HPDE6-E6E7 (cell line): ENCODE measurements at regions not wholly inside any gene's neighbourhood (a gene's known extent, or its start where the extent isn't known, plus 50 kb on each side); places are given as distances from the start of the nearest gene placed in this dataset.
"Not testable (repeated sequence)": the region's sequence is repeated elsewhere in the genome, so short reads cannot be mapped to it uniquely, and the experiment has no call there.

Experiments
- DNase-seq: peaks from one replicate; pipeline ENCODE4 v3.0.0; 2011; ENCODE audit warnings: missing footprints; ENCODE audit errors: extremely low spot score

- no peak for DNase-seq
Observed at GRCh38 chr1:61580417-61580816, 144.5 kb downstream of the TM2D1 start.

DNA sequence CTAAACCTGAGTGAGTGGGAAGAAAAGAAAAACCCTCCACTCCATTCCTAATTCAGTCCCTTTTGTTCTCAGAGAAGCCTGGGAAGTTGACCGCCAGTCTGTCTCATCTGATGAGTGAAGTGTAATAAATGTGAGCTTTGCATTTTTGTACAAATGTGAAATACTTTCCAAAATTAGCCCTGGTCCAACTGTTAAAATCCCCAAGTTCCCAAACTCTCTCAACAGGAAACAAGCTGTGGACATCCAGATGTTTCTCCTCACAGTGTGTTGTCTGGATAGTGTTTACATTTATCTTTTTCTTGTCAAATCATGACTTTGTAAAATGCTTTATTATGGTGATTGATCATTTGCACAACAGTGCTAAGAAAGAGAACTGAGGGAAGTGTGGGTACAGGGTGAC lies 145.1 kb downstream of the TM2D1 start:
- no peak for DNase-seq

DNA sequence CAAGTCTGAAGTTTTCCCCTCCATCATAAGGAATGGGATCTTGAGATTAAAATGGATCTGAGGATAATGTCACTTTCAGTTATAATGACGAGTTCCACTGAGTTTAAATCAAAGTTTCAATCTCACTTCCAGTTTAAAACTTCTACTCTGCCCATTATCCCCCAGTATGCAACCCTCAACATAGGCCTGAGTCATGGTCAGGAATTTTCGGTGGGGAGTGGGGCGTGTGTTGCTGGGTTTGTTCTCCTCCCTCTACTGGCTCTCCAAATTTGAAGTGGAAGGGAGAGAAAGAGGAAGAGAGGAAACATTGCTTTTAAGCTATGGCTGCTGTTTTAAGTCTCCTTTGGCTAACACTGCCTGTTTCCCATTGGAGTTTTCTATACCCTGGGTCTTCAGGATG lies 152.9 kb downstream of the TM2D1 start:
- DNase-seq, result no peak

GRCh38 chr1:61570191-61570590 lies 154.8 kb downstream of the TM2D1 start:
- no peak for DNase-seq

- DNase-seq, result no peak
Observed at GRCh38 chr1:61569303-61569621, 155.7 kb downstream of the TM2D1 start.

- DNase-seq, result no peak
Observed at GRCh38 chr1:61568460-61569302, 156.3 kb downstream of the TM2D1 start.

DNA sequence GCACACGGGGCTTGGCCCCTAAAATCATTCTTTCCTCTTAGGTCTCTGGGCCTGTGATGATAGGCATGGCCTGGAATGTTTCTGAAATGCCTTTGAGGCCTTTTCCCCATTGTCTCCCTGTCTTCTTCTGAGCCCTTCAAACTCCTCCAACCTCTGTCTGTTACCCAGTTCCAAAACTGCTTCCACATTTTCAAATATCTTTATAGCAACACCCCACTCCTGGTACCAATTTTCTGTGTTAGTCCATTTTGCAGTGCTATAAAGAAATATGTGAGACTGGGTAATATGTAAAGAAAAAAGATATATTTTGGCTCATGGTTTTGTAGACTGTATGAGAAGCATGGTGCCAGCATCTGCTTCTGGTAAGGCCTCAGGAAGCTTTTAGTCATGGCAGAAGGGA lies 158.8 kb downstream of the TM2D1 start:
- DNase-seq, result no peak

- no peak for DNase-seq
Observed at GRCh38 chr1:61563611-61564010, 161.3 kb downstream of the TM2D1 start.

GRCh38 chr1:61561666-61562065 lies 163.3 kb downstream of the TM2D1 start:
- DNase-seq, result no peak

GRCh38 chr1:61560385-61560784 lies 164.6 kb downstream of the TM2D1 start:
- no peak for DNase-seq

DNA sequence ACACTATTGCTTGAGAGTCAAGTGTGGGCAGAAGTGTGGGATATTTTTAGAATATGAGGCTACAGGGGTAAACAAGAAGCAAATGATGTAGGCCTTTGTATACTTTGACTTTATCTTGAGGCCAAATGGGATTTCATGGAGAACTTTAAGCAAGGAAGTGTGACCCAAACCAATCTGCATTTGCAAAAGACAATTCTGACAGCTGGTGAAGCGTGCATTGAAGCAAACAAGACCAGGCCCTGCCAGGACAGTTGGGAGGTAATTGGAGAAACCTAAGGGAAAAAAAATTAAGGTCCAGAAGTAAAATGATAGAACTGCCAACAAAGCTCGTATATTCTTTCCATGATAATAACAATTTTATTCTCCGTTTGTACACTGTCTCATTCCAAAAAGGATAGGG lies 168.3 kb downstream of the TM2D1 start:
- DNase-seq, result no peak

GRCh38 chr1:61552630-61553305 lies 172.2 kb downstream of the TM2D1 start:
- no peak for DNase-seq

GRCh38 chr1:61547302-61547701 lies 177.6 kb downstream of the TM2D1 start:
- not testable (repeated sequence) for DNase-seq

DNA sequence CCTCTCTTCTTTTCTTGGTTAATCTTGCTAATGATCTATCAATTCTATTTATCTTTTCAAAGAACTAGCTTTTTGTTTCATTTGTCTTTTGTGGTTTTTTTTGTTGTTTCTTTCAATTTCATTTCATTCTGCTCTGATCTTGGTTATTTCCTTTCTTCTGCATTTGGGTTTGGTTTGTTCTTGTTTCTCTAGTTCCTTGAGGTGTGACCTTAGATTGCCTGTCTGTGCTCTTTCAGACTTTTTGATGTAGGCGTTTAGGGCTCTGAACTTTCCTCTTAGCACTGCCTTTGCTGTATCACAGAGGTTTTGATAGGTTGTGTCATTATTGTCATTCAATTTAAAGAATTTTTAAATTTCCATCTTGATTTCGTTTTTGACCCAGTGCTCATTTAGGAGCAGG lies 180.1 kb downstream of the TM2D1 start:
- DNase-seq, result not testable (repeated sequence)

DNA sequence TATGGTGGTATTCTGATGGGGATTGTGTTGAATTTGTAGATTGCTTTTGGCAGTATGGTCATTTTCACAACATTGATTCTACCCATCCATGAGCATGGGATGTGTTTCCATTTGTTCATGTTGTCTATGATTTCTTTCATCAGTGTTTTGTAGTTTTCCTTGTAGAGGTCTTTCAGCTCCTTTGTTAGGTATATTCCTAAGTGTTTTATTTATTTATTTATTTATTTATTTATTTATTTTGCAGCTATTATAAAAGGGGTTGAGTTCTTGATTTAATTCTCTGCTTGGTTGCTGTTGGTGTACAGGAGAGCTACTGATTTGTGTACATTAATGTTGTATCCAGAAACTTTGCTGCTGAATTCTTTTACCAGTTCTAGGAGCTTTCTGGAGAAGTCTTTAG lies 181.4 kb downstream of the TM2D1 start:
- DNase-seq, result not testable (repeated sequence)

DNA sequence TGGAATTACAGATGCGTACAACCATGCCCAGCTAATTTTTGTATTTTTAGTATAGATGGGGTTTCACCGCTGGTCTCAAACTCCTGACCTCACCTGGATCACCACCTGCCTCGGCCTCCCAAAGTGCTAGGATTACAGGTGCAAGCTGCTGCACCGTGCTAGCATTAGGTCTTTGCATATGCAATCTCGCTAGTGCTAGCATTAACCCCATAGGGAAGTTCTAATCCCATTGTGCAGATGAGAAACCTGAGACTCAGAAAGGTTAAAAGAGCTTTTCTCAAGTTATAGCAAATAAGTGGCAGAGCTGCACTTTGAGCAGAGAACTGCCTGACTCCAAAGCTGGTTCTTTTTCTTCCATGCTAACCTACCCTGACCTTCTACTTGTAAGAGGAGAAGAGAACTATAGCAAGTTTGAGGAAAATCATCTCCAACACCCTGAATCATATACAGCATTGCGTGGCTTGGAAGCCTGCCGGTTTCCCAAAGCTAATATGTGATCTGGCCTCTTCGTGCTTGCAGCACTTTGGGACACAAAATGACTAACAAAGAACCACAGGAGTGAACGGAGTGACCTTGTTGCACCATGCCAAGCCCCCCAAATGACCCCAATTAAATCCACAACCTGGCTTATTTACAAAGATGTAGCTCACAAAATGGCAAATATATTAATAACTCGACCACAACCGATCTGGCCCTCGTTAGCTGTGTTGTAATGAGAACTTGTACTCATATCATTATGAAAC lies 185.1 kb downstream of the TM2D1 start:
- no peak for DNase-seq

- DNase-seq, result no peak
Observed at GRCh38 chr1:61538228-61538627, 186.7 kb downstream of the TM2D1 start.

DNA sequence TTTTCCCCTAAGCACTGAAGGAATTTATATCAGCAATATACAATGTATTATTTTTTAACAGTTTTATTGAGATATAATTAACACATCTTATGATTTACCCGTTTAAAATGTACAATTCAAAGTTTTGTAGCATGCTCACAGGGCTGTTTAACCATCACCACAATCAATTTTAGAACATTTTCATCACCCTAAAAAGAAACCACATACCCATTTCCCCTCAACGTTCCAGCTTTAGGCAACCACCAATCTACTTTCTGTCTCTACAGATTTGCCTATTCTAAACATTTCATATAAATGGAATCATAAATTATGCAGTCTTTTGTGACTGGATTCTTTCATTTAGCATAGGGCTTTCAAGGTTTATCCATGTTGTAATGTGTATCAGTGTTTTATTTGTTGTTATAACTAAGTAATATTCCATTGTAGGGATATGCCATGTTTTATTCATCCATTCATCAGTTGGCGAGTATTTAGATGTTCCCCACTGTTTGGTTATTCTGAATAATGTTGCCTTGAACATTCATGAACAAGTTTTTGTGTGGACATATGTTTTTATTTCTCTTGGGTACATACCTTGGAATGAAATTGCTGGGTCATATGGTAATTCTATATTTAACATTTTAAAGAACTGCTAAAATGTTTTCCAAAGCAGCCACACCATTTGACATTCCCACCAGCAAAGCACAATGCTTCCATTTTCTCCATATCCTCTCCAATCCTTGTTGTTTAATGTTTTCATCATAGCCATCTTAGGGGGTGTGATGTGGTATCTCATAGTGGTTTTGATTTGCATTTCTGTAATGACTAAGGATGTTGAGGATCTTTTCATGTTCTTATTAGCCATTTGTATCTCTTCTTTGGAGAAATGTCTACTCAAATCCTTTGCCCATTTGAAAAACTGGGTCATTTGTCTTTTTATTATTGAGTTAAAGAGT lies 188.5 kb downstream of the TM2D1 start:
- DNase-seq, result no peak

GRCh38 chr1:61534847-61535246 lies 190.1 kb downstream of the TM2D1 start:
- DNase-seq, result no peak

GRCh38 chr1:61533546-61533945 lies 191.4 kb downstream of the TM2D1 start:
- no peak for DNase-seq

GRCh38 chr1:61531716-61532115 lies 193.2 kb downstream of the TM2D1 start:
- DNase-seq, result no peak
